ENCODE measurements at regions not wholly inside any gene's neighbourhood (a gene's known extent, or its start where the extent isn't known, plus 50 kb on each side); places are given as distances from the start of the nearest gene placed in this dataset.

DNA sequence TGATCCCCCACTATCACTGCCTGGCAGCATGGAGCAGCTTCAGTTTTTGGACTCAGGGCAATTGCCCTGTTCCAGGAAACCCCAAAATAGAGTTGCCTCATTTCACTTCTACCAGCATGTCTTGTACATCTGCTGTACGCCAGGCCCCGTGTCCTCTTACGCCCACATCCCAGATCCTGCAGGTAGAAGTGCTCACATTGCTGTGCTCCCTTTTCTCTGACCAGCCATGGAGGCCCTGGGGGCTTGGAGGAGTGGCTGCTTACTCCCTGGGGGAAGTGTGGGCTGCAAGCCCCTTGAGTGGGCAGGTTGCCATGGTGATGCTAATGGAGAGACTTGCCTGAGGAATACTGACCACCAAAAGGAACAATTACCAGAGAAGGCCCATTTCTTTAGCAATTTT is 55.6 kb upstream of the KCNIP1 start:
- TF ChIP-seq, protein P1, sequence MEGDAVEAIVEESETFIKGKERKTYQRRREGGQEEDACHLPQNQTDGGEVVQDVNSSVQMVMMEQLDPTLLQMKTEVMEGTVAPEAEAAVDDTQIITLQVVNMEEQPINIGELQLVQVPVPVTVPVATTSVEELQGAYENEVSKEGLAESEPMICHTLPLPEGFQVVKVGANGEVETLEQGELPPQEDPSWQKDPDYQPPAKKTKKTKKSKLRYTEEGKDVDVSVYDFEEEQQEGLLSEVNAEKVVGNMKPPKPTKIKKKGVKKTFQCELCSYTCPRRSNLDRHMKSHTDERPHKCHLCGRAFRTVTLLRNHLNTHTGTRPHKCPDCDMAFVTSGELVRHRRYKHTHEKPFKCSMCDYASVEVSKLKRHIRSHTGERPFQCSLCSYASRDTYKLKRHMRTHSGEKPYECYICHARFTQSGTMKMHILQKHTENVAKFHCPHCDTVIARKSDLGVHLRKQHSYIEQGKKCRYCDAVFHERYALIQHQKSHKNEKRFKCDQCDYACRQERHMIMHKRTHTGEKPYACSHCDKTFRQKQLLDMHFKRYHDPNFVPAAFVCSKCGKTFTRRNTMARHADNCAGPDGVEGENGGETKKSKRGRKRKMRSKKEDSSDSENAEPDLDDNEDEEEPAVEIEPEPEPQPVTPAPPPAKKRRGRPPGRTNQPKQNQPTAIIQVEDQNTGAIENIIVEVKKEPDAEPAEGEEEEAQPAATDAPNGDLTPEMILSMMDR (conservative IDR thresholded peaks at IDR 0.05) = no peak
- TF ChIP-seq EZH2 (IDR thresholded peaks at IDR 0.05; ENCODE audit: low read depth) = no peak

All from PC-9 (cell line).